Activated CD4-positive, alpha-beta memory T cell treated with anti-CD3 and anti-CD28 coated beads, Interleukin-2, amount 10 ng/mL, durations not matched to agents 7 days and 5 days (primary cell): ENCODE measurements at regions not wholly inside any gene's neighbourhood (a gene's known extent, or its start where the extent isn't known, plus 50 kb on each side); places are given as distances from the start of the nearest gene placed in this dataset.
"Not testable (repeated sequence)": the region's sequence is repeated elsewhere in the genome, so short reads cannot be mapped to it uniquely, and the experiment has no call there.

Source experiments
- CTCF ChIA-PET: fragments of 350-600 bp; sonication (Branson Sonifier 250); formaldehyde crosslinking; loops from one replicate; lab custom pipeline; 2021; ENCODE audit warnings: antibody characterized with exemption, inconsistent platforms; lab: Charles Lee
- POLR2A ChIA-PET: fragments of 350-600 bp; sonication (Branson Sonifier 250); formaldehyde crosslinking; loops from one replicate; lab custom pipeline; 2021; ENCODE audit warnings: antibody characterized with exemption; lab: Charles Lee
- DNase-seq: peaks from one replicate; pipeline ENCODE4 v3.0.0-alpha.2; 2020
- H3K27ac Mint-ChIP-seq: one replicate; pipeline ENCODE4 v1.8.0; 2021; ENCODE audit warnings: mild to moderate bottlenecking, mixed read lengths
- H3K27me3 Mint-ChIP-seq: one replicate; pipeline ENCODE4 v1.8.0; 2021; ENCODE audit warnings: mixed read lengths
- H3K36me3 Mint-ChIP-seq: one replicate; pipeline ENCODE4 v1.8.0; 2021; ENCODE audit warnings: low read depth, mixed read lengths
- H3K4me1 Mint-ChIP-seq: one replicate; pipeline ENCODE4 v1.8.0; 2021; ENCODE audit warnings: mixed read lengths
- H3K4me3 Mint-ChIP-seq: one replicate; pipeline ENCODE4 v1.8.0; 2021; ENCODE audit warnings: mild to moderate bottlenecking, mixed read lengths
- H3K9me3 Mint-ChIP-seq: one replicate; pipeline ENCODE4 v1.8.0; 2021; ENCODE audit warnings: mixed read lengths

DNA sequence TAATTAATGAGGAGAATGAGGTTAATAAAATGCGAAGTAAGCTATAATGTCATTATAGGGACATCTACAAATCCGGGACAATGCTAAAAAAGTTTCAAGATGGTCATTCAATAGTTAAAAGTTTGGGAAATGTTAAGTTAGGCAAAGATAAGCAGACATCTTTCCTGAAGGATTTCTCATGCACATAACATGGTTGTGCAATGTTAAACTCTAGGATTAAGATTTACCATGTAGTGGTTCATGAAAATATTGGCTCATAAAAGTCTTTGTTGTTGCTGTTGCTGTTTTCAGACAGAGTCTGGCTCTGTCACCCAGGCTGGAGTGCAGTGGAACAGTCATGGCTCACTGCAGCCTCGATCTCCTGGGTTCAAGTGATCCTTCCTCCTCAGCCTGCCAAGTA lies 751.5 kb upstream of the CCDC179 start:
- Mint-ChIP-seq H3K9me3 (peaks cover 2% of the 10 kb centered on the region), H3K4me1 (no peaks in the 10 kb centered on the region), H3K36me3 (no peaks in the 10 kb centered on the region), H3K4me3 (no peak overlapping the region), H3K27ac (no peak overlapping the region), H3K27me3 (no peaks in the 10 kb centered on the region)
- no peak for DNase-seq
- POLR2A ChIA-PET = no interaction called here
- CTCF ChIA-PET = no interaction called here

DNA sequence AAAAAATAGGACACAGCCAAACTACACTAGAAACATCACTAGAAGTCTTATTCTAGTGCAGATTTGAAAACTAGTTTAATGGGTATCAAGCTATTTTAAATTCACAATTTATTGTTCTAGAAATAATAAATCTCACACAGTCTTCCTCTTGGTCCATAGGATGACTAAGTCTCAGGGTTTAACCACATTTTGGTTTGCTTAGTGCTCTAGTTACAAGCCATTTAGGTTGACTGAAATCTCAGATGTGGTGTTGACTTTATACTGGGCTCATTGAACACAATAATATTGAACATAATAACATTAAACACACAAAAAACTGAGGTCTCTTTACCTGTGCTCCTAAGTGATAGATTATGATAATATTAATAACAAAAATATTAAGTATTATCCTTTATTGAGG lies 760.3 kb upstream of the CCDC179 start:
- POLR2A ChIA-PET = no interaction called here
- Mint-ChIP-seq H3K9me3 (peaks cover 5% of the 10 kb centered on the region), H3K36me3 (no peaks in the 10 kb centered on the region), H3K27me3 (no peaks in the 10 kb centered on the region), H3K27ac (no peak overlapping the region), H3K4me1 (no peaks in the 10 kb centered on the region), H3K4me3 (no peak overlapping the region)
- no peak for DNase-seq
- CTCF ChIA-PET = no interaction called here

DNA sequence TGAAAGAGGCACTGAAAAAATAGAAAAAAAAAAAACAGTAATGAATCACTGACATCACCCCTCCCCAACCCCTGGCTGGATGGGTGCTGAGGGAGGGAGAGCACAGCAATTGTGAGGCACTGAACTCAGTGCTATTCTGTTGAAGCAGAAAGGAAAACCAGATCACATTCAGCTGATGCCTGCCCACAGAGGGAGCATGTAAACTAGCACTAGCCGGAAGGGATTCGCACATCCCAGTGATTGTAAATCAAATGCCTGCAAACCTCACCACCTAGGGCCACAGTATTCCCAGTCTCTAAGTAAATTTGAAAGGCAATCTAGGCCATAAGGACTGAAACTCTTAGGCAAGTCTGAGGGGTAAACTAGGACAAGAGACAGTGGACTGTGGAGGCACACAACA lies 772.0 kb upstream of the CCDC179 start:
- Mint-ChIP-seq H3K4me1 (no peaks in the 10 kb centered on the region), H3K27me3 (no peaks in the 10 kb centered on the region), H3K27ac (no peak overlapping the region), H3K36me3 (no peaks in the 10 kb centered on the region), H3K4me3 (no peak overlapping the region), H3K9me3 (peaks cover 7% of the 10 kb centered on the region)
- DNase-seq = no peak
- ChIA-PET POLR2A (no interaction called here), CTCF (no interaction called here)

DNA sequence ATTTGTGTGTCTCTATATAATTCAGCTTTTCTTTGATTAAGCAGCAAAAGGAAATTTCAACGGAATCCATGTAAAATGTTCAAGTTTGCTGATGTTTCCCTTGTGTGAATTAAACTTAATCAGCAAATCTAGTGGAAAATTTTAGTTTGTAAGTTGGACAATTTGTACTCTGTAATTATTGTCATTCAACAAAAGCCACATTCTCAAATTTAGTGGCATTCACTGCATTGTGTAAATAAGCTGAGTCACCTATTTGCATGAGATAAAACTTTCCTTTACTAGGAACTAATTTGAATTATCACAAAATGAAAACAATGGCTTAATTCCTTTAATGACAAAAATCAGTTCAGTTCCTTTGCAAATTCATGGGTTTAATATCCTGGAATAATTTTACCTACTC lies 784.2 kb upstream of the CCDC179 start:
- POLR2A ChIA-PET = no interaction called here
- CTCF ChIA-PET = no interaction called here
- H3K4me3 Mint-ChIP-seq = no peak overlapping the region
- H3K4me1 Mint-ChIP-seq = no peaks in the 10 kb centered on the region
- H3K27me3 Mint-ChIP-seq = no peaks in the 10 kb centered on the region
- H3K9me3 Mint-ChIP-seq = peaks cover 8% of the 10 kb centered on the region
- no peaks in the 10 kb centered on the region for H3K36me3 Mint-ChIP-seq
- no peak for DNase-seq
- H3K27ac Mint-ChIP-seq = no peak overlapping the region

DNA sequence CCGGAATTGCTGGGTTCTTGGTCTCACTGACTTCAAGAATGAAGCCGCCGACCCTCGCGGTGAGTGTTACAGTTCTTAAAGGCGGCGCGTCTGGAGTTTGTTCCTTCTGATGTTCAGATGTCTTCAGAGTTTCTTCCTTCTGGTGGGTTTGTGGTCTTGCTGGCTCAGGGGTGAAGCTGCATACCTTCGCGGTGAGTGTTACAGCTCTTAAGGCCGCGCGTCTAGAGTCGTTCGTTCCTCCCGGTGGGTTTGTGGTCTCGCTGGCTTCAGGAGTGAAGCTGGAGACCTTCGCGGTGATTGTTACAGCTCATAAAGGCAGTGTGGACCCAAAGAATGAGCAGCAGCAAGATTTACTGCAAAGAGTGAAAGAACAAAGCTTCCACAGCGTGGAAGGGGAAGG lies 792.1 kb upstream of the CCDC179 start:
- H3K27ac Mint-ChIP-seq, H3K4me3 Mint-ChIP-seq, H3K36me3 Mint-ChIP-seq, H3K4me1 Mint-ChIP-seq, POLR2A ChIA-PET, H3K27me3 Mint-ChIP-seq, CTCF ChIA-PET, DNase-seq: not testable (repeated sequence)
- H3K9me3 Mint-ChIP-seq = peaks cover 15% of the 10 kb centered on the region

DNA sequence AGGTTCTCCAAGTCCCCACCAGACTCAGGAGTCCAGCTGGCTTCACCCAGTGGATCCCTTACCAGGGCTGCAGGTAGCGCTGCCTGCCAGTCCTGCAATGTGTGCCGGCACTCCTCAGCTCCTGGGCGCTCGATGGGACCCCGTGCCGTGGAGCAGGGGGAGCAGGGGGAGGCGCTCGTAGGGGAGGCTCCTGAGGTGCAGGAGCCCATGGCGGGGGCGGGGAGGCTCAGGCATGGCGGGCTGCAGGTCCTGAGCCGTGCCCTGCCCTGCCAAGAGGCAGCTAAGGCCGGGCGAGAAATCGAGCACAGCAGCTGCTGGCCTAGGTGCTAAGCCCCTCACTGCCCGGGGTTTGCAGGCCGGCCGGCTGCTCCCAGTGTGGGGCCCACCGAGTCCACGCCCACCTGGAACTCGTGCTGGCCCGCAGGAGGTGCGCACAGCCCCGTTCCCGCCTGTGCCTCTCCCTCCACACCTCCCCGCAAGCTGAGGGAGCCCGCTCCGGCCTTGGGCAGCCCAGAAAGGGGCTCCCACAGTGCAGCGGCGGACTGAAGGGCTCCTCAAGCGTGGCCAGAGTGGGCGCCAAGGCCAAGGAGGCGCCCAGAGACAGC lies 792.9 kb upstream of the CCDC179 start:
- Mint-ChIP-seq H3K27ac (no peak overlapping the region), H3K4me1 (no peaks in the 10 kb centered on the region), H3K36me3 (no peaks in the 10 kb centered on the region), H3K27me3 (no peaks in the 10 kb centered on the region), H3K9me3 (peaks cover 13% of the 10 kb centered on the region), H3K4me3 (no peak overlapping the region)
- ChIA-PET CTCF (no interaction called here), POLR2A (no interaction called here)
- DNase-seq = no peak

DNA sequence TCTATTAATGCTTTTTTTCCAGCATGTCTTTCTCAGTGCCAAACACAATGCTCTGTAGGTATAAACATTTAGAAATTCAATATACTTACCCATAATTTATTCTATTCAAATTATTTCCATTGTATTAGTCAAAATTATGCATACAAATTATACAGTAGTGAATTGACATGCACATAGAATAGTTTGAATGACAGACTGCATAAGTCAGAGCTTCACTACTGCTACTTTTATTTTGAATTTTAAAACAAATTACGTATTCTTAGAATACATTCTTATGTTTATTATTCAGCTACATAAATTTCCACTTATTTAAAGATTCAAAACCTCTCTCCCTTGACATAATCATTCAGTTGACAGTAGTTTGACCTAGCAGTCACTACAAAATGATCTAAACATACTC lies 808.0 kb upstream of the CCDC179 start:
- DNase-seq = no peak
- Mint-ChIP-seq H3K27me3 (no peaks in the 10 kb centered on the region), H3K4me1 (no peaks in the 10 kb centered on the region), H3K36me3 (no peaks in the 10 kb centered on the region), H3K4me3 (no peak overlapping the region), H3K27ac (no peak overlapping the region), H3K9me3 (peaks cover 11% of the 10 kb centered on the region)
- ChIA-PET POLR2A (no interaction called here), CTCF (no interaction called here)

DNA sequence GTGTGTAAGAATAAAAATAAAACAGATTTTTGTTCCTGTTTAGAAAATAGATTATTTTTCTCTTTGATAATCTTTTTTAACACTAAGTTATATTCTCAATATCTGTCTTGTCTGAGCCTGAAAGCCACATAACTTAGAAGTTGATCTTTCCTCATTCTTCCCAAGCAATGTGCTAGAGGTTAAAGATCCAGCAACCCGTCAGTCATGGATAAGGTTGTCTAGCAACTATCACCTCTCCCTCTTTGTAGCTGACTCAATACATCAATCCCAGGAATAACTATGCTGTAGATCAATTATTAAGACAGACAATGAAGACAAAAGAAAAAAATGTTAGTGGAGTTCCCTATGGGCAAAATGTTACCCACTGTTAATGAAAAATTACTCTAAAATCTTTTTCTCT lies 813.1 kb upstream of the CCDC179 start:
- no peak overlapping the region for H3K27ac Mint-ChIP-seq
- H3K36me3 Mint-ChIP-seq = no peaks in the 10 kb centered on the region
- POLR2A ChIA-PET = no interaction called here

DNA sequence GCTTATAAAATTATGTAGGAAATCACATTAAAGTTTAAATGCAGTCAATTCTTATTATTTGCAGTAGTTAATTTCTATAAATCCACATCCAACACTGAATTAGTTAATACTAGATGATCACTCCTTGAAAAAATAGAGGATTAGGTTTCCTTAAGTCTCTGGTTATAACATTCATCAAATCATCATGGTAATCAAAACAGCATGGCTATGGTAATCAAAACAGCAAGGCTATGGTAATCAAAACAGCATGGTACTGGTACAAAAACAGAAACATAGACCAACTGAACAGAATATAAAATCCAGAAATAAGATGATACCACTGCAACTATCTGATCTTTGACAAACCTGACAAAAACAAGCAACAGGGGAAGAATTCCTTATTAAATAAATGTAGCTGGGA lies 814.6 kb upstream of the CCDC179 start:
- Mint-ChIP-seq H3K36me3 (no peaks in the 10 kb centered on the region), H3K4me1 (no peaks in the 10 kb centered on the region), H3K27me3 (no peaks in the 10 kb centered on the region), H3K9me3 (peaks cover 7% of the 10 kb centered on the region), H3K4me3 (no peak overlapping the region), H3K27ac (no peak overlapping the region)
- ChIA-PET CTCF (no interaction called here), POLR2A (no interaction called here)
- DNase-seq = no peak

More for the DNA sequence above, 813.1 kb upstream of the CCDC179 start:
- Mint-ChIP-seq H3K27me3 (no peaks in the 10 kb centered on the region), H3K4me1 (no peaks in the 10 kb centered on the region), H3K4me3 (no peak overlapping the region), H3K9me3 (peaks cover 7% of the 10 kb centered on the region)
- CTCF ChIA-PET = no interaction called here
- no peak for DNase-seq

DNA sequence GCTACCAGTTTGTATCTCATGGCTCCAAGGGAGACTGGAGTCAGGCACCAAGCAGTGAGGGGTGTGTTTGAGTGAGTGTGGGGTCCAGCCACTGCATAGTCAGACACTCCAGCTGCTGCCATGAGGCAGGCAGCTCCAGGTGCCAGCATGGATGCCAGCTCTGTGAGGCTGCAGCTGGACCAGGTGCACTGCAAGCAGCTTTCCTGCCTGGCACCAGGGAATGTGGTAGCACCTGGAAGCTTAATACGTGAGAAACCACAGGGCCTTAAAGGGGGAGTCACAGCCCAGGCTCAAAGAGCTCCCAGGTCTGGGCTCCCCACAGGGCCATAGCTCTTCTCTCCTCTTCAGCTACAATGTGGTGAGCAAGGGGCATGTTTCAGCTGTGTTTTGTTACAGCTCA lies 817.8 kb upstream of the LUZP2 start:
- H3K36me3 Mint-ChIP-seq = no peaks in the 10 kb centered on the region
- H3K4me1 Mint-ChIP-seq = no peaks in the 10 kb centered on the region
- H3K4me3 Mint-ChIP-seq = no peak overlapping the region
- DNase-seq = no peak
- CTCF ChIA-PET = no interaction called here
- POLR2A ChIA-PET = no interaction called here
- peaks cover 4% of the 10 kb centered on the region for H3K9me3 Mint-ChIP-seq
- H3K27ac Mint-ChIP-seq = no peak overlapping the region
- H3K27me3 Mint-ChIP-seq = no peaks in the 10 kb centered on the region

DNA sequence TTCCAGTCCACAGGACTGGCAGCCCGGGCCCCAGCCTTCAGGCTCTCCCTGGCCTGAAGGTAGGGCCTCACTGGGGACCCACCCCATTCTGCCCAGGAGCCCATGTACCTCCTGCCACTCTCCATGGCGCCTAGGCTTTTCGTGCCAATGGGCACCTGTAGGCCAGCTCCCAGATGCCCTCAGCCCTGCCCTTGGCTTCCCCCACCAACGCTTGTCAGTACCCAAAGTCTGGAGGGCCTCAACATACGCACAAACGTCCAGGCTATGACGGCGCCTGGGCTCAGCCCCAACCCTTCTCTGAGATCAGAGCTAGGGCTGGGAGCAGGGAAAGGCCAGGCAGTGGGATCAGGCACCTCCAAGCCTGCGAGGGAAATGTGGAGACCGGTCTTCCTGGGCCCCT lies 816.9 kb upstream of the LUZP2 start:
- Mint-ChIP-seq H3K36me3 (no peaks in the 10 kb centered on the region), H3K4me1 (no peaks in the 10 kb centered on the region), H3K27ac (no peak overlapping the region), H3K9me3 (peaks cover 5% of the 10 kb centered on the region), H3K4me3 (no peak overlapping the region), H3K27me3 (no peaks in the 10 kb centered on the region)
- POLR2A ChIA-PET = no interaction called here
- CTCF ChIA-PET = no interaction called here
- DNase-seq = no peak

DNA sequence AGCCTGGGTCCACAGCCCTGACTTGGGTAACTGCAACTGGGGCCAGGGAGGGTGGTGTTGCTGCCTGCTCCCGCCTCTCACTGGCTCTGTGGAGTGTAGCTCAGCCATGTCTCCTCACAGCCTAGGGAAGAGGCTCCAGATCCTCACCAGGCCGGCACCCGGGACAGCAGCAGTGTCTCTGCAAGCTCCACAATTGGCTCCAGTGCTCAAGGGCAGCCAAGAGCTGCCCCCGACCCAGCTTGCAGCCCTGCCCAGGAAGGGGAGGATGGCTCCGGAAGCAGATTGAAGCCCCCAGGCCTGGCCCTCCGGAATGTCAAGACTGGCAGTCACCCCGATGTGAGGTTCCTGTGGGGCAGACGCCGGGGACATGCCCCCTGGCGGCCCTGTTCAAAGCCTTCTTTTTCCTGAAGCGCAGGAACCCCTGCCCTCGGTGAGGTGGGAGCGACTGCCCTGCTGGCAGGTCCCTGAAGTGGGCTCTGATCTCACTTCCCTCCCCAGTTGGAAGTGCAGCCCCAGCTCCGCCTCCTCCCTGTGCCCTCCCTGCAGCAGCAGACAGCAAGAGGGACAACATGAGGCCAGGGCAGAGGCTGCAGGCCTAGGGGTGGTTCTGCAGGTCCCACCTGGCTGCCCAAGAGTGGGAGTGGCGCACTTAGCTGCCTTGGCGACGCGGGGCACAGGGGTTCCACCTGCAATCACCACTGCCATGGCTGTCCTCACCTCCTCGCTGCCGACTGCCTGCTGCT lies 816.2 kb upstream of the LUZP2 start:
- H3K27me3 Mint-ChIP-seq = no peaks in the 10 kb centered on the region
- no peaks in the 10 kb centered on the region for H3K4me1 Mint-ChIP-seq
- peaks cover 2% of the 10 kb centered on the region for H3K9me3 Mint-ChIP-seq
- no peak for DNase-seq
- H3K36me3 Mint-ChIP-seq = no peaks in the 10 kb centered on the region
- H3K27ac Mint-ChIP-seq = no peak overlapping the region
- no peak overlapping the region for H3K4me3 Mint-ChIP-seq
- ChIA-PET CTCF (no interaction called here), POLR2A (no interaction called here)

DNA sequence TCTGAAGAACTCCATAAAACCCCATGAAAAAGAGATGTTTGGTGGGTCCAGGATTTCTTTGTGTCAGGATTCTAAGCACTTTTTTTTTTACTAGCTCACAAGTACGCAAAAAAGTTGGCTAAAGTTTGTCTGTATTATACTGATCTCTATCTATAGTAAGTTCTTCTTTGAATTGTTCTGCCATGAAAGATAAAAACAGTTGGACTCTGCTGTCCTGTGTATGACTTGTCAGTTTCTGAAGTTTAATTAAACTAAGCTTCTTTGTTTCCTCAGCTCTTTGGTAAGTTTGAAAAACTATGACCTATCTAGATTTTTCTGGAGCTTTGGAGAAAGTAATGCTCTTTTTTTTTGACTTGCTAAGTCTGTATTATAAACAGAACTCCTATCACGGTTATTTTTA lies 812.2 kb upstream of the LUZP2 start:
- CTCF ChIA-PET = no interaction called here
- Mint-ChIP-seq H3K27me3 (no peaks in the 10 kb centered on the region), H3K4me3 (no peak overlapping the region), H3K9me3 (peaks cover 2% of the 10 kb centered on the region), H3K4me1 (no peaks in the 10 kb centered on the region), H3K27ac (no peak overlapping the region), H3K36me3 (no peaks in the 10 kb centered on the region)
- POLR2A ChIA-PET = no interaction called here
- no peak for DNase-seq

DNA sequence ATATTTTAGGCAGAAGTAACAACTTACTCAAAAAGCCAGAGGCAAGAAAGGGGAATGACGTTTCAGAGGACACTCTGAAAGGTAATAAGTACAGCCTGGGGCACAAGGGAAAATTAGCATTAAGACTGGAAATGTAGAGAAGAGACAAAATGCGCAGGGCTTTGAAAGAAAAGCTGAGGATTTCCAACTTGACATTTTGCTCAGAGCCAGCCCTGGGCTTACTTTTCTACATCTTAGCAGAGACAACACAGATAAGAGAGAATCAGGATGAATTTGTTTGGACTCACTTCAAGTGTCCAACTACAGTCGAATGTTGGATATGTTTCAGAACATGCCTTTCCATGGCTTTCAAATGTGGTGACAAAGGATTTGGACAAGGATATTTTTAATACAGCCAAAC lies 808.9 kb upstream of the LUZP2 start:
- Mint-ChIP-seq H3K4me1 (no peaks in the 10 kb centered on the region), H3K4me3 (no peak overlapping the region), H3K36me3 (no peaks in the 10 kb centered on the region), H3K9me3 (peaks cover 2% of the 10 kb centered on the region), H3K27ac (no peak overlapping the region), H3K27me3 (no peaks in the 10 kb centered on the region)
- ChIA-PET POLR2A (no interaction called here), CTCF (no interaction called here)
- no peak for DNase-seq
